ENCODE measurements at regions not wholly inside any gene's neighbourhood (a gene's known extent, or its start where the extent isn't known, plus 50 kb on each side); places are given as distances from the start of the nearest gene placed in this dataset.

DNA sequence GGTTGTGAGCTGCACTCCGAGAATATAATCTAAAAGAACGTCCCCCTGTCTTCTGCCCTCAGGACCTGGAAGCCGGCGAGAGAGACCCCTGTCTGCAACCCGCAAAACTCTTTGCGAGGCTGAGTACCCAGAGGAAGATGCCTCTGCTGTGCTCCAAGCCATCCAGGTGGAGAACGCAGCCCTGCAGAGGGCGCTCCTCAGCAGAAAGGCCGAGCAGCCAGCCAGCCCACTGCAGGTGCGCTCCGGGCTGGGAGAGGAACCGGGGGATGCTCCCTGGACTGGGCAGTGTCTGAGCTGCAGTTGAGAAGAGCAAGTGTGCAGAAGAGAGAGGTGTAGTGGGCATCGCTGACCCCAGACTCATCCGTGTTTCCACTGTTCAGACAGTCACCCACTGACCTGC is 148.3 kb downstream of the KATNIP start:
- peaks cover 3% of the 10 kb centered on the region; the same call in 1 of the 2 replicates for H3K36me3 Mint-ChIP-seq
- DNase-seq (ENCODE audit: low spot score) = peak; percentile 94
- peaks cover 7% of the 10 kb centered on the region; the same call in 1 of the 2 replicates for H3K9me3 Mint-ChIP-seq
- H3K4me1 Mint-ChIP-seq = peaks cover 21% of the 10 kb centered on the region
- no peaks in the 10 kb centered on the region for H3K27me3 Mint-ChIP-seq (ENCODE audit: low read depth)
- no peak overlapping the region for H3K27ac Mint-ChIP-seq
- POLR2A ChIA-PET = no interaction called here
- TF ChIP-seq, protein P1, sequence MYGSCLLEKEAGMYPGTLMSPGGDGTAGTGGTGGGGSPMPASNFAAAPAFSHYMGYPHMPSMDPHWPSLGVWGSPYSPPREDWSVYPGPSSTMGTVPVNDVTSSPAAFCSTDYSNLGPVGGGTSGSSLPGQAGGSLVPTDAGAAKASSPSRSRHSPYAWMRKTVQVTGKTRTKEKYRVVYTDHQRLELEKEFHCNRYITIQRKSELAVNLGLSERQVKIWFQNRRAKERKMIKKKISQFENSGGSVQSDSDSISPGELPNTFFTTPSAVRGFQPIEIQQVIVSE (CRISPR knock-in tag; IDR thresholded peaks at IDR 0.05; ENCODE audit: borderline replicate concordance) = no peak
- TF ChIP-seq, protein P2, sequence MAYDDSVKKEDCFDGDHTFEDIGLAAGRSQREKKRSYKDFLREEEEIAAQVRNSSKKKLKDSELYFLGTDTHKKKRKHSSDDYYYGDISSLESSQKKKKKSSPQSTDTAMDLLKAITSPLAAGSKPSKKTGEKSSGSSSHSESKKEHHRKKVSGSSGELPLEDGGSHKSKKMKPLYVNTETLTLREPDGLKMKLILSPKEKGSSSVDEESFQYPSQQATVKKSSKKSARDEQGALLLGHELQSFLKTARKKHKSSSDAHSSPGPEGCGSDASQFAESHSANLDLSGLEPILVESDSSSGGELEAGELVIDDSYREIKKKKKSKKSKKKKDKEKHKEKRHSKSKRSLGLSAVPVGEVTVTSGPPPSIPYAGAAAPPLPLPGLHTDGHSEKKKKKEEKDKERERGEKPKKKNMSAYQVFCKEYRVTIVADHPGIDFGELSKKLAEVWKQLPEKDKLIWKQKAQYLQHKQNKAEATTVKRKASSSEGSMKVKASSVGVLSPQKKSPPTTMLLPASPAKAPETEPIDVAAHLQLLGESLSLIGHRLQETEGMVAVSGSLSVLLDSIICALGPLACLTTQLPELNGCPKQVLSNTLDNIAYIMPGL (CRISPR knock-in tag; IDR thresholded peaks at IDR 0.05) = peak; percentile 76
- TF ChIP-seq HMGA2 (CRISPR knock-in tag; IDR thresholded peaks at IDR 0.05) = no peak
- TF ChIP-seq, protein P3, sequence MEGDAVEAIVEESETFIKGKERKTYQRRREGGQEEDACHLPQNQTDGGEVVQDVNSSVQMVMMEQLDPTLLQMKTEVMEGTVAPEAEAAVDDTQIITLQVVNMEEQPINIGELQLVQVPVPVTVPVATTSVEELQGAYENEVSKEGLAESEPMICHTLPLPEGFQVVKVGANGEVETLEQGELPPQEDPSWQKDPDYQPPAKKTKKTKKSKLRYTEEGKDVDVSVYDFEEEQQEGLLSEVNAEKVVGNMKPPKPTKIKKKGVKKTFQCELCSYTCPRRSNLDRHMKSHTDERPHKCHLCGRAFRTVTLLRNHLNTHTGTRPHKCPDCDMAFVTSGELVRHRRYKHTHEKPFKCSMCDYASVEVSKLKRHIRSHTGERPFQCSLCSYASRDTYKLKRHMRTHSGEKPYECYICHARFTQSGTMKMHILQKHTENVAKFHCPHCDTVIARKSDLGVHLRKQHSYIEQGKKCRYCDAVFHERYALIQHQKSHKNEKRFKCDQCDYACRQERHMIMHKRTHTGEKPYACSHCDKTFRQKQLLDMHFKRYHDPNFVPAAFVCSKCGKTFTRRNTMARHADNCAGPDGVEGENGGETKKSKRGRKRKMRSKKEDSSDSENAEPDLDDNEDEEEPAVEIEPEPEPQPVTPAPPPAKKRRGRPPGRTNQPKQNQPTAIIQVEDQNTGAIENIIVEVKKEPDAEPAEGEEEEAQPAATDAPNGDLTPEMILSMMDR (IDR thresholded peaks at IDR 0.05) = peak; percentile 61
- no peak overlapping the region for H3K4me3 Mint-ChIP-seq
- peak; percentile 94 for ATAC-seq
- CTCF ChIA-PET = interaction anchor here (0.5 to 4.0 kb wide), 52 partner anchors 8 to 464 kb away, joined by 3 to 41 read pairs (median 4); no protein-coding TSS in a partner anchor

DNA sequence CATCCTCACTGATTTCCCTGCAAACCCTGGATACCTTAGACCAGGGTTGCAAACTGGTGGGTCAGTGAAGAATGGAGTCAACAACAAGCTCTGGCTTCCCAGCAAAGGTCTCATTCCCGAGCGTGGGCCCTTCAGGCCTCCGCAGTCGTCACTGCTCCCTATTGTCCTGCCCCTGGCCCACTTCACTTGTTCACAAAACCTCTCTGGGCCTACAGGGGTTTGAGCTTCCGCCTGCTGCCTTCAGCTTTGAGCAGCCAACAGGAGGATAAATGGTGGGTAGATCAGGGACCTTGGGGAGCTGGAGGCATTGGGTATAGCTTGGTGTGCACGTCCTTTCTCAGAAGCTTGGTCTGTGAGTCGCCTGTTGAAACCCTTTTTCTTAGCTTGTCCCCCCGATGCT is 148.8 kb downstream of the KATNIP start:
- ATAC-seq (no peak), DNase-seq (ENCODE audit: low spot score) (no peak)
- Mint-ChIP-seq H3K4me3 (no peak overlapping the region), H3K36me3 (peaks cover 3% of the 10 kb centered on the region; the same call in 1 of the 2 replicates), H3K9me3 (peaks cover 7% of the 10 kb centered on the region; the same call in 1 of the 2 replicates), H3K27ac (no peak overlapping the region), H3K27me3 (ENCODE audit: low read depth) (no peaks in the 10 kb centered on the region), H3K4me1 (peaks cover 26% of the 10 kb centered on the region)
- ChIA-PET POLR2A (no interaction called here), CTCF (interaction anchor here (0.5 to 4.0 kb wide), 51 partner anchors 8 to 464 kb away, joined by 3 to 41 read pairs (median 4); no protein-coding TSS in a partner anchor)
- TF ChIP-seq RORB (CRISPR knock-in tag; IDR thresholded peaks at IDR 0.05) (no peak), KAT7 (CRISPR knock-in tag; IDR thresholded peaks at IDR 0.05; ENCODE audit: borderline replicate concordance) (no peak), JAZF1 (CRISPR knock-in tag; IDR thresholded peaks at IDR 0.05) (no peak), NR2C2 (CRISPR knock-in tag; IDR thresholded peaks at IDR 0.05) (no peak), CBFB (CRISPR knock-in tag; IDR thresholded peaks at IDR 0.05; ENCODE audit: low read depth) (no peak)
- TF ChIP-seq, protein P4, sequence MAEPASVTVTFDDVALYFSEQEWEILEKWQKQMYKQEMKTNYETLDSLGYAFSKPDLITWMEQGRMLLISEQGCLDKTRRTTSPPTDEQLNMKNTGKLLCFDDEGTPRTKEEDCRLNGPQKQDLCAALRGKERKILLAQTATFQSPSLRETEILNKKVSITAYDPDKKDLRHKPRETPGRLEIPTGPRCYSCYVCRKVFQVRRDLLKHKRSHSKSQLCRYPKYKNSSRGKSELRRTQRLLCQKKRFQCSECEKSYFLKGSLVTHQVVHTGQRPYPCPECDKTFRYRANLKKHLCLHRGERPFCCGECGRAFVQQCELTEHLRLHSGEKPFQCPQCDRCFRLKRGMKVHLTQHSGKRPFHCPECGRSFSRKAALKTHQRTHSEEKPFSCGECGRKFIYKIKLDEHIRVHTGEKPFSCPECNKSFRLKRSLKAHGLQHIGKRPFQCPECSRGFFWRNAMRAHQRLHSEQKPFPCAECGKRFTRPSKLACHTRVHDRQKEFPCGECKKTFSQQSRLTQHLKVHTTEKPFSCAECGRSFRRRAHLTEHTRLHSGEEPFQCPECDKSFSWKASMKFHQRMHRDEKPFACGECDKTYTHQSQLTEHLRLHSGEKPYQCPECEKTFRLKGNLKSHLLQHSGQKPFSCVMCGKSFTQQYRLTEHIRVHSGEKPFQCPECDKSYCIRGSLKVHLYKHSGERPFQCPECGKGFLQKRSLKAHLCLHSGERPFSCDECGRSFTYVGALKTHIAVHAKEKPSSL (CRISPR knock-in tag; conservative IDR thresholded peaks at IDR 0.05) = no peak
- TF ChIP-seq, protein P5, sequence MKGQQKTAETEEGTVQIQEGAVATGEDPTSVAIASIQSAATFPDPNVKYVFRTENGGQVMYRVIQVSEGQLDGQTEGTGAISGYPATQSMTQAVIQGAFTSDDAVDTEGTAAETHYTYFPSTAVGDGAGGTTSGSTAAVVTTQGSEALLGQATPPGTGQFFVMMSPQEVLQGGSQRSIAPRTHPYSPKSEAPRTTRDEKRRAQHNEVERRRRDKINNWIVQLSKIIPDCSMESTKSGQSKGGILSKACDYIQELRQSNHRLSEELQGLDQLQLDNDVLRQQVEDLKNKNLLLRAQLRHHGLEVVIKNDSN (CRISPR knock-in tag; IDR thresholded peaks at IDR 0.05) = no peak
- TF ChIP-seq, protein P6, sequence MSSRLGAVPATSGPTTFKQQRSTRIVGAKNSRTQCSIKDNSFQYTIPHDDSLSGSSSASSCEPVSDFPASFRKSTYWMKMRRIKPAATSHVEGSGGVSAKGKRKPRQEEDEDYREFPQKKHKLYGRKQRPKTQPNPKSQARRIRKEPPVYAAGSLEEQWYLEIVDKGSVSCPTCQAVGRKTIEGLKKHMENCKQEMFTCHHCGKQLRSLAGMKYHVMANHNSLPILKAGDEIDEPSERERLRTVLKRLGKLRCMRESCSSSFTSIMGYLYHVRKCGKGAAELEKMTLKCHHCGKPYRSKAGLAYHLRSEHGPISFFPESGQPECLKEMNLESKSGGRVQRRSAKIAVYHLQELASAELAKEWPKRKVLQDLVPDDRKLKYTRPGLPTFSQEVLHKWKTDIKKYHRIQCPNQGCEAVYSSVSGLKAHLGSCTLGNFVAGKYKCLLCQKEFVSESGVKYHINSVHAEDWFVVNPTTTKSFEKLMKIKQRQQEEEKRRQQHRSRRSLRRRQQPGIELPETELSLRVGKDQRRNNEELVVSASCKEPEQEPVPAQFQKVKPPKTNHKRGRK (CRISPR knock-in tag; IDR thresholded peaks at IDR 0.05; ENCODE audit: borderline replicate concordance) = no peak

DNA sequence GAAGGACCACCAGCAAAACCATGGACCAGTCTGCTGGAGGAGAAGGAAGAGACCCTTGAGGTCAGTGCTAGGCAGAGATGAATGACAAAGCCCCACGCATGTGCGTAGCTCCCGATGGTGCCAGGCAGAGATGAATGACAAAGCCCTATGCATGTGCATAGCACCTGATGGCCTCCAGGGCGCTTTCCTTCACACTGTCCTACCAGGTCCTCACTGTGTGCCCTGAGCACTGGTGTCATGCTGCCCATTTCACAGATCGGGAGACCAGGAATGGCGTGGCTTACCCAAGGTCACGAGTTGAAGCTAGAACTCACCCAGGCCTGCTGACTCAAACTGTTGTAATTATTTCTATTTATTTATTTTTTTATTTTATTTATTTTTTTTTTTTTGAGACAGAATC is 149.6 kb downstream of the KATNIP start:
- Mint-ChIP-seq H3K9me3 (peaks cover 7% of the 10 kb centered on the region; the same call in 1 of the 2 replicates), H3K4me3 (no peak overlapping the region), H3K36me3 (peaks cover 3% of the 10 kb centered on the region; the same call in 1 of the 2 replicates), H3K27ac (no peak overlapping the region), H3K27me3 (ENCODE audit: low read depth) (no peaks in the 10 kb centered on the region), H3K4me1 (peaks cover 29% of the 10 kb centered on the region)
- POLR2A ChIA-PET = no interaction called here
- ATAC-seq (no peak), DNase-seq (ENCODE audit: low spot score) (no peak)
- CTCF ChIA-PET = interaction anchor here (0.5 to 4.0 kb wide), 19 partner anchors 9 to 852 kb away, joined by 3 to 41 read pairs (median 7); no protein-coding TSS in a partner anchor
- TF ChIP-seq TP53 (CRISPR knock-in tag; IDR thresholded peaks at IDR 0.05) (no peak), TEAD1 (CRISPR knock-in tag; IDR thresholded peaks at IDR 0.05) (no peak)
- TF ChIP-seq, protein P3 (IDR thresholded peaks at IDR 0.05) = no peak
- TF ChIP-seq, protein P7, sequence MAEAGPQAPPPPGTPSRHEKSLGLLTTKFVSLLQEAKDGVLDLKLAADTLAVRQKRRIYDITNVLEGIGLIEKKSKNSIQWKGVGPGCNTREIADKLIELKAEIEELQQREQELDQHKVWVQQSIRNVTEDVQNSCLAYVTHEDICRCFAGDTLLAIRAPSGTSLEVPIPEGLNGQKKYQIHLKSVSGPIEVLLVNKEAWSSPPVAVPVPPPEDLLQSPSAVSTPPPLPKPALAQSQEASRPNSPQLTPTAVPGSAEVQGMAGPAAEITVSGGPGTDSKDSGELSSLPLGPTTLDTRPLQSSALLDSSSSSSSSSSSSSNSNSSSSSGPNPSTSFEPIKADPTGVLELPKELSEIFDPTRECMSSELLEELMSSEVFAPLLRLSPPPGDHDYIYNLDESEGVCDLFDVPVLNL (CRISPR knock-in tag; IDR thresholded peaks at IDR 0.05; ENCODE audit: borderline replicate concordance, low read depth) = no peak
- TF ChIP-seq, protein P5 (CRISPR knock-in tag; IDR thresholded peaks at IDR 0.05) = no peak
- TF ChIP-seq, protein P8, sequence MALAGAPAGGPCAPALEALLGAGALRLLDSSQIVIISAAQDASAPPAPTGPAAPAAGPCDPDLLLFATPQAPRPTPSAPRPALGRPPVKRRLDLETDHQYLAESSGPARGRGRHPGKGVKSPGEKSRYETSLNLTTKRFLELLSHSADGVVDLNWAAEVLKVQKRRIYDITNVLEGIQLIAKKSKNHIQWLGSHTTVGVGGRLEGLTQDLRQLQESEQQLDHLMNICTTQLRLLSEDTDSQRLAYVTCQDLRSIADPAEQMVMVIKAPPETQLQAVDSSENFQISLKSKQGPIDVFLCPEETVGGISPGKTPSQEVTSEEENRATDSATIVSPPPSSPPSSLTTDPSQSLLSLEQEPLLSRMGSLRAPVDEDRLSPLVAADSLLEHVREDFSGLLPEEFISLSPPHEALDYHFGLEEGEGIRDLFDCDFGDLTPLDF (CRISPR knock-in tag; IDR thresholded peaks at IDR 0.05) = no peak

Measured in WTC11 (cell line).